ENCODE measurements at regions not wholly inside any gene's neighbourhood (a gene's known extent, or its start where the extent isn't known, plus 50 kb on each side); places are given as distances from the start of the nearest gene placed in this dataset.

DNA sequence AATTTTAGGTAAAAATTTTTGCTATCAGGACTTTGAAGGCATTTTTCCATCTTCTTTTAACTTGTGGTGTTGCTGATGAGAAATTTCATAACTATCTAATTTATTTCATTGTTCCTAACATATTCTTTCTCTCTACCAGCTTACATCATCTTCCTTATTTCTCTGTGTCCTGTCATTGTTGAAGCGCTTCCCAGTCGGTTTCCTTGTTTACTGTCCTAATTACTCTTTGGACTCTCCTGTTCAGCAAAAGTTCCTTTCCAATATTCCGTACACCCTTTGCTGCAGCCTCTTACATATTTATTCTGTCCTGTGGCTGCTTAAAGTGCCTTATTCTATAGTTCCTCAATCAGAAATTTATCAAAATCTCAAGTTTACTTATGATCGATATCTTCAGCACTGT lies 609.0 kb upstream of the FZD8 start:
- TF ChIP-seq CTCF (IDR thresholded peaks at IDR 0.05; ENCODE audit: extremely low read depth in 1 of 2, insufficient read depth in 1 of 2, low read depth in 1 of 2, low read length in 2 of 2) = no peak
- TF ChIP-seq POLR2AphosphoS5 (IDR thresholded peaks at IDR 0.05; ENCODE audit: insufficient read depth, low read depth, low read length) = no peak
- no peak for TF ChIP-seq POLR2A (IDR thresholded peaks at IDR 0.05; ENCODE audit: low read depth, low read length)
- TF ChIP-seq JUN (IDR thresholded peaks at IDR 0.05; ENCODE audit: borderline replicate concordance, insufficient read depth, insufficient read length, low read depth) = no peak
- TF ChIP-seq MYC (IDR thresholded peaks at IDR 0.05; ENCODE audit: low read depth, low read length) = no peak
- no peak for TF ChIP-seq EZH2 (IDR thresholded peaks at IDR 0.05; ENCODE audit: borderline replicate concordance, low read depth, low read length, severe bottlenecking)
- TF ChIP-seq FOS (IDR thresholded peaks at IDR 0.05; ENCODE audit: borderline replicate concordance, insufficient read depth, low read length) = no peak
- TF ChIP-seq, protein P1, sequence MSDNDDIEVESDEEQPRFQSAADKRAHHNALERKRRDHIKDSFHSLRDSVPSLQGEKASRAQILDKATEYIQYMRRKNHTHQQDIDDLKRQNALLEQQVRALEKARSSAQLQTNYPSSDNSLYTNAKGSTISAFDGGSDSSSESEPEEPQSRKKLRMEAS (IDR thresholded peaks at IDR 0.05; ENCODE audit: insufficient read depth, insufficient read length) = no peak

Measured in endothelial cell of umbilical vein (primary cell).